Transverse colon (tissue), 4 donors: ENCODE measurements at regions not wholly inside any gene's neighbourhood (a gene's known extent, or its start where the extent isn't known, plus 50 kb on each side); places are given as distances from the start of the nearest gene placed in this dataset.
"Not testable (repeated sequence)": the region's sequence is repeated elsewhere in the genome, so short reads cannot be mapped to it uniquely, and the experiment has no call there.

Experiments
- DNase-seq: peaks from one replicate; pipeline ENCODE4 v3.0.0-alpha.2; 2019
- H3K27ac ChIP-seq, 4 donors: fragments of 200-600 bp; sonication (generic); 2 replicates each; pipeline ENCODE4 v1.5.1; 2016 to 2018; ENCODE audit warnings: inconsistent platforms in 4 of 4
- H3K27me3 ChIP-seq: fragments of 200-600 bp; sonication (generic); 2 replicates; pipeline ENCODE4 v1.5.1; 2017; ENCODE audit warnings: inconsistent platforms
- H3K36me3 ChIP-seq, 4 donors: fragments of 200-600 bp; sonication (generic); 2 replicates each; pipeline ENCODE4 v1.5.1; 2017 to 2019; ENCODE audit warnings: inconsistent platforms in 4 of 4
- H3K4me1 ChIP-seq, 4 donors: fragments of 200-600 bp; sonication (generic); 2 replicates each; pipeline ENCODE4 v1.5.1; 2017 to 2020; ENCODE audit warnings: inconsistent platforms in 4 of 4
- H3K4me3 ChIP-seq, 4 donors: fragments of 200-600 bp; sonication (generic); 1 replicate in 1 of 4; 2 replicates in 3 of 4; pipeline versions ENCODE4 v1.5.1 to v1.6.1; 2017 to 2019; ENCODE audit warnings: inconsistent platforms in 4 of 4
- H3K9me3 ChIP-seq, 2 donors: fragments of 200-600 bp; sonication (generic); 2 replicates each; pipeline ENCODE4 v1.5.1; 2017 to 2019; ENCODE audit warnings: inconsistent platforms in 2 of 2
- EP300 ChIP-seq: sonication (generic); formaldehyde crosslinking; IDR thresholded peaks from one replicate; pipeline ENCODE4 v1.6.1; 2017; ENCODE audit warnings: antibody characterized with exemption, low read depth
- POLR2A ChIP-seq: fragments of 450-650 bp; IDR thresholded peaks from one replicate; pipeline ENCODE4 v1.6.1; 2016; ENCODE audit warnings: antibody characterized with exemption, mild to moderate bottlenecking, moderate library complexity
- POLR2AphosphoS5 ChIP-seq, 3 donors: sonication (generic); formaldehyde crosslinking; IDR thresholded peaks; one replicate each; pipeline ENCODE4 v1.6.1; 2016; ENCODE audit warnings: antibody characterized with exemption in 3 of 3
- WGBS, 2 donors: methylation state at CpG; one replicate each; pipeline ENCODE4 v1.1.5; 2018; ENCODE audit warnings: low coverage in 1 of 2; 5-methylcytosine and 5-hydroxymethylcytosine counted together
- in situ Hi-C, 4 donors: fragments of 200-750 bp; cut with MboI; loops; one replicate each; pipeline versions ENCODE4 v1.15.0 to v1.15.1; 2017; ENCODE audit warnings: low sequenced_read_pairs in 3 of 4, low pct_ligation_motif_present in 1 of 4, low pct_unique_long_range_greater_than_20kb in 1 of 4
- intact Hi-C: fragments of 100-400 bp; cut with DNase I; formaldehyde crosslinking; loops from one replicate; pipeline ENCODE4 v1.15.1; 2023; ENCODE audit warnings: low total_unique reads
- TF ChIP-seq, protein P1 (sequence below), 5 experiments: fragments of 200-600 bp in 3 of 5; fragments of 450-650 bp in 2 of 5; sonication (generic) in 3 of 5; IDR thresholded peaks; 1 replicate in 2 of 5; 2 replicates in 3 of 5; pipeline ENCODE4 v1.5.1; 2016 to 2017; ENCODE audit warnings: antibody characterized with exemption in 5 of 5, inconsistent platforms in 3 of 5, mild to moderate bottlenecking in 2 of 5, moderate library complexity in 1 of 5

DNA sequence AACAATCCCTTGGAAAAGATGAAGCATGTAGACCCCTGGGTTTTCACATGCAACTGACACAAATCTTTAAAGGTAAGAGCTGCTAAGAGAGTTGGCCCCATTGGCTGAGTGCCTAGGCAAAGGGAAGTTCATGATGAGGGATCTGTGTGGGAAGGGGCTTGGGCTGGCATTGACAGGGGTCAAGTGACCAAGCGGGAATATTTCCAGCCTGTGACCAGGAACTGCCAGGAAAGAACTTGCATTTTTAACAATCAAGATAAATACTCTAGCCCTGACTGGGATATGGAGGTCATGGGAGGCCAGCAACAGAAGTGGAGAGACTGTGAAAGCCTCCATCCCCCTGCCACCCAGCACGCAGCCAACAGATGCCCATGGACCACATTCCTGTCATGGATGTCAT, 361.1 kb upstream of the ATP10A start:
- H3K27ac ChIP-seq: no peak overlapping the region
- no peaks in the 10 kb centered on the region for H3K36me3 ChIP-seq
- in situ Hi-C loops (no loop called here), intact Hi-C loops (loop anchor here (10.0 kb wide), 1 partner anchor 99 kb away; no protein-coding TSS in a partner anchor)
- H3K27me3 ChIP-seq: no peaks in the 10 kb centered on the region
- no peaks in the 10 kb centered on the region for H3K9me3 ChIP-seq
- 93 to 100% methylated on average over 1 to 2 of the region's 2 CpGs for WGBS, 2 donors
- no peaks in the 10 kb centered on the region for H3K4me1 ChIP-seq
- no peak overlapping the region for H3K4me3 ChIP-seq
- TF ChIP-seq POLR2A (no peak), POLR2AphosphoS5 (IDR thresholded peaks at IDR 0.05) (no peak), EP300 (no peak)
- TF ChIP-seq, protein P1, sequence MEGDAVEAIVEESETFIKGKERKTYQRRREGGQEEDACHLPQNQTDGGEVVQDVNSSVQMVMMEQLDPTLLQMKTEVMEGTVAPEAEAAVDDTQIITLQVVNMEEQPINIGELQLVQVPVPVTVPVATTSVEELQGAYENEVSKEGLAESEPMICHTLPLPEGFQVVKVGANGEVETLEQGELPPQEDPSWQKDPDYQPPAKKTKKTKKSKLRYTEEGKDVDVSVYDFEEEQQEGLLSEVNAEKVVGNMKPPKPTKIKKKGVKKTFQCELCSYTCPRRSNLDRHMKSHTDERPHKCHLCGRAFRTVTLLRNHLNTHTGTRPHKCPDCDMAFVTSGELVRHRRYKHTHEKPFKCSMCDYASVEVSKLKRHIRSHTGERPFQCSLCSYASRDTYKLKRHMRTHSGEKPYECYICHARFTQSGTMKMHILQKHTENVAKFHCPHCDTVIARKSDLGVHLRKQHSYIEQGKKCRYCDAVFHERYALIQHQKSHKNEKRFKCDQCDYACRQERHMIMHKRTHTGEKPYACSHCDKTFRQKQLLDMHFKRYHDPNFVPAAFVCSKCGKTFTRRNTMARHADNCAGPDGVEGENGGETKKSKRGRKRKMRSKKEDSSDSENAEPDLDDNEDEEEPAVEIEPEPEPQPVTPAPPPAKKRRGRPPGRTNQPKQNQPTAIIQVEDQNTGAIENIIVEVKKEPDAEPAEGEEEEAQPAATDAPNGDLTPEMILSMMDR (IDR thresholded peaks at IDR 0.05): no peak
- DNase-seq: no peak

DNA sequence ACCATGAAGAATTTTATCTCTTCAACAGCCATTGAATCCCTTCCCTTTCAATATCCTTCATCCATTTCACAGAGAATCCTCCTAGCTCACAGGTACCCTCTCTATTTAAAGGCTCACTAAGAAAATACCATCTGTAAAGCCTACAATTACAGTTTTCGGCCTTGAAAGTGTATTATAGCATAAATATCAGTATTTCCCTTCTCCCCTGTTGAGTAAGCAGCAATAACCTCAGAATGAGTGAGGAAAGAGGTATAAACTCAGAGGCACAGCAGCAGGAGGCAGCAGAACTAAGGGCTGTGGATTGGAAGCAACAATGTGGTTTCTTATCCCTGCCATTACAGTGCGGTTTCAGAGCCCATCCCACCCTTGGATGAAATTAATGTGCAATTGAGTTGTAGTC, 360.6 kb upstream of the ATP10A start:
- Histone ChIP-seq H3K36me3 (no peaks in the 10 kb centered on the region), H3K27ac (no peak overlapping the region), H3K27me3 (no peaks in the 10 kb centered on the region), H3K4me3 (no peak overlapping the region), H3K4me1 (no peaks in the 10 kb centered on the region), H3K9me3 (no peaks in the 10 kb centered on the region)
- TF ChIP-seq, protein P1 (IDR thresholded peaks at IDR 0.05): no peak
- TF ChIP-seq POLR2AphosphoS5 (IDR thresholded peaks at IDR 0.05) (no peak), POLR2A (no peak), EP300 (no peak)
- in situ Hi-C loops (no loop called here), intact Hi-C loops (loop anchor here (10.0 kb wide), 1 partner anchor 99 kb away; no protein-coding TSS in a partner anchor)
- no peak for DNase-seq
- 65 to 77% methylated on average over 2 of the region's 2 CpGs for WGBS, 2 donors

DNA sequence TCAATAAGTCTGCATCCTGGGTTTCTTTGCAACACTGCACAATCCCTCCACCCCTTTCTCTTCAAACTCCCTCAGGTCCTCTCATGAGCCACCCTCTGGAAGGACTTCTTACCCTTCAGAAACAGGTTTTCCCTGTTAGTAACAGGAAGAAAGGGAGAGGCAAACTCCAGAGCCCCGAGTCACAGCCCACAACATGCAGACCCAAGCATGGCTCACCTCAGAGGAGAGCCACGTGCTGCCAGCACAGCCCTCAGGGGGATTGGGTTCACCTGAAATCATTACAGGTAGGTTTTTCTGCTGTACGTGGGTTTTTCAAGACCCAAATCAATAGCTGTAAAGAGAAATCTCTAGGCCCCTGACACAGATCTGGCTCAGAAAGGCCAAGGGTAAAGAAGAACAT, 359.7 kb upstream of the ATP10A start:
- WGBS, 2 donors: 43% methylated on average over 3 of the region's 3 CpGs; no CpG with 5 or more reads in 1 of the 2 donors
- no peaks in the 10 kb centered on the region for H3K36me3 ChIP-seq
- H3K27me3 ChIP-seq: no peaks in the 10 kb centered on the region
- no peak for TF ChIP-seq POLR2AphosphoS5 (IDR thresholded peaks at IDR 0.05)
- TF ChIP-seq, protein P1 (IDR thresholded peaks at IDR 0.05): no peak
- TF ChIP-seq POLR2A: no peak
- no peak for TF ChIP-seq EP300
- no peak overlapping the region for H3K4me3 ChIP-seq
- no peak for DNase-seq
- H3K27ac ChIP-seq: no peak overlapping the region
- in situ Hi-C loops (no loop called here), intact Hi-C loops (loop anchor here (10.0 kb wide), 1 partner anchor 98 kb away; no protein-coding TSS in a partner anchor)
- no peaks in the 10 kb centered on the region for H3K4me1 ChIP-seq
- H3K9me3 ChIP-seq: no peaks in the 10 kb centered on the region

DNA sequence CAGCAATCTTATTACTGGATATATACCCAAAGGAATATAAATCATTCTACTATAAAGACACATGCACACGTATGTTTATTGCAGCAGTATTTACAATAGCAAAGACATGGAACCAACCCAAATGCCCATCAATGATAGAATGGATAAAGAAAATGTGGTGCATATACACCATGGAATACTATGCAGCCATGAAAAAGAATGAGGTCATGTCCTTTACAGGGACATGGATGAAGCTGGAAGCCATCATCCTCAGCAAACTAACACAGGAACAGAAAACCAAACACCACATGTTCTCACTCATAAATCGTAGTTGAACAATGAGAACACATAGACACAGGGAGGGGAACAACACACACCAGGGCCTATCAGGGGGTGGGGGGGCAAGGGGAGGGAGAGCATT, 353.9 kb upstream of the ATP10A start:
- H3K9me3 ChIP-seq, DNase-seq, H3K27me3 ChIP-seq, H3K36me3 ChIP-seq, H3K4me3 ChIP-seq, H3K27ac ChIP-seq, H3K4me1 ChIP-seq, in situ Hi-C loops, intact Hi-C loops: not testable (repeated sequence)
- 79 to 82% methylated on average over 2 of the region's 2 CpGs for WGBS, 2 donors

DNA sequence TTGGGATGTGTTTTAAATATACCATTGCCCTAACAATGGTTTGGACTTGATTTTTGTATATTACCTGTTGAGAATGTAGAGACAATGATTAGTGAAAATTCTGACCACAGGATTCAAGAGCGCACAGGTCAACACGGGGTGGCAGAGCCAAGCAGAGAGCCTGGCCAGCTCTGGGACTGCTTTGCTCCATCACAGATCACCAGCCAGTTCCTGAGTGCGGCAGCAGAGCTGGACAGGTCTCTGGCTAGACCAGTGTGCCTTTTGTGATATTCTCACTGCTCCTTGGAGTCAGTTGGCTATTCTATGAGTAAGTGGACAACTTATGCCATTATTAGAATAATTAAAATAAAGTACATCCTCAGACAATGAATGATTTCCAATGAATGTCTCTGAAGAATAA, 351.2 kb upstream of the ATP10A start:
- no peak overlapping the region for H3K4me3 ChIP-seq
- H3K27ac ChIP-seq: no peak overlapping the region
- in situ Hi-C loops: no loop called here
- WGBS, 2 donors: 63 to 80% methylated on average over 1 to 3 of the region's 3 CpGs
- no peaks in the 10 kb centered on the region for H3K4me1 ChIP-seq
- intact Hi-C loops: no loop called here
- no peaks in the 10 kb centered on the region for H3K9me3 ChIP-seq
- TF ChIP-seq POLR2A (no peak), POLR2AphosphoS5 (IDR thresholded peaks at IDR 0.05) (no peak), EP300 (no peak)
- TF ChIP-seq, protein P1 (IDR thresholded peaks at IDR 0.05): no peak
- no peaks in the 10 kb centered on the region for H3K27me3 ChIP-seq
- H3K36me3 ChIP-seq: no peaks in the 10 kb centered on the region
- DNase-seq: no peak
